ENCODE measurements at regions not wholly inside any gene's neighbourhood (a gene's known extent, or its start where the extent isn't known, plus 50 kb on each side); places are given as distances from the start of the nearest gene placed in this dataset.
A peak's percentile ranks its signal among the peaks of the same experiment; 100 is the strongest.
"Not testable (repeated sequence)": the region's sequence is repeated elsewhere in the genome, so short reads cannot be mapped to it uniquely, and the experiment has no call there.

DNA sequence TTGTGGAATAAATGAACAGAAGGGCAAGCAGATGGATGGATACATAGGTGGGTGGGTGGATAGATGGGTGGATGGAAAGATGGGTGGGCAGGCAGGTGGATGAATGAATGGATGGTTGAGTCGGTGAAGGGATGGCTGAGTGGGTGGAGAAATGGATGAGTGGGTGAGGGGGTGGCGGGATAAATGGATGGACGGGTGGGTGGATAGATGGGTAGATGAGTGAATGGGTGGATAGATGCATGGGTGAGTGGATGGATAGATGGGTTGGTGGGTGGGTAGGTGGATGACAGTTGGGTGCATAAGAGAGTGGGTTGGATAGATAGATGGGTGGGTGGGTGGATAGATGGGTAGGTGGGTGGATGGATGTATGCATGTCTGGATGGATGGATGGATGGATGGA, 76.0 kb downstream of the ART5 start:
- H3K4me1 ChIP-seq (ENCODE audit: insufficient read depth); DNase-seq; H3K27me3 ChIP-seq (replicated peaks; ENCODE audit: insufficient read depth); H3K27ac ChIP-seq; H3K9me3 ChIP-seq (ENCODE audit: low read depth); H3K9ac ChIP-seq; H3K79me2 ChIP-seq (ENCODE audit: insufficient read depth); H3K4me2 ChIP-seq (ENCODE audit: unreplicated experiment); H3K36me3 ChIP-seq (ENCODE audit: low read depth); H3K9me2 ChIP-seq (ENCODE audit: insufficient read depth); H4K20me1 ChIP-seq (ENCODE audit: insufficient read depth); H2AFZ ChIP-seq; H3K4me3 ChIP-seq; H3F3A ChIP-seq (ENCODE audit: insufficient read depth); in situ Hi-C loops (cut with MboI): not testable (repeated sequence)
- WGBS, 2 experiments (ENCODE audit: low coverage in 1 of 2, low lambda C conversion rate in 2 of 2, missing lambda C conversion rate in 2 of 2): 73 to 88% methylated on average over 3 of the region's 3 CpGs

DNA sequence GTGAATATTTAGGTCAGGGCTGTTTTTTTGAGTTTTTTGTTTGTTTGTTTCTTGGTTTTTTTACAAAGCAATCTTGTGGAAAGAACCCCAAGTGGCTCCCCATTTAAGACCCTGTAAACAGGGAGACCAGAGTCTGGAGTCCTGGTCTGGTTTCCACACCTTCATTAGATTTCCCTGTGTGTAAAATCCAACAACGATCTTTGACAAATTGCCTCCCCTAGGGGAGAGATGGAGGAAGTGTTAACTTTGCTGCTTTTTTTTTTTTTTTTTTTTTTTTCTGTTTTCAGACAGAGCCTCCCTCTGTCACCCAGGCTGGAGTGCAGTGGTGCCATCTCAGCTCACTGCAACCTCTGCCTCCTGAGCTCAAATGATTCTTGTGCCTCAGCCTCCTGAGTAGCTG, 77.4 kb downstream of the ART5 start:
- H3K79me2 ChIP-seq (ENCODE audit: insufficient read depth); in situ Hi-C loops (cut with MboI); H3K36me3 ChIP-seq (ENCODE audit: low read depth); H3K9me3 ChIP-seq (ENCODE audit: low read depth); H4K20me1 ChIP-seq (ENCODE audit: insufficient read depth); H3K27me3 ChIP-seq (replicated peaks; ENCODE audit: insufficient read depth); H3K4me1 ChIP-seq (ENCODE audit: insufficient read depth); H3K4me3 ChIP-seq; H3F3A ChIP-seq (ENCODE audit: insufficient read depth); H2AFZ ChIP-seq; H3K9me2 ChIP-seq (ENCODE audit: insufficient read depth); H3K4me2 ChIP-seq (ENCODE audit: unreplicated experiment); H3K9ac ChIP-seq; H3K27ac ChIP-seq: not testable (repeated sequence)
- 0 to 4% methylated on average over 1 of the region's 1 CpG for WGBS, 2 experiments (ENCODE audit: low coverage in 1 of 2, low lambda C conversion rate in 2 of 2, missing lambda C conversion rate in 2 of 2)
- peak; percentile 21 for DNase-seq

DNA sequence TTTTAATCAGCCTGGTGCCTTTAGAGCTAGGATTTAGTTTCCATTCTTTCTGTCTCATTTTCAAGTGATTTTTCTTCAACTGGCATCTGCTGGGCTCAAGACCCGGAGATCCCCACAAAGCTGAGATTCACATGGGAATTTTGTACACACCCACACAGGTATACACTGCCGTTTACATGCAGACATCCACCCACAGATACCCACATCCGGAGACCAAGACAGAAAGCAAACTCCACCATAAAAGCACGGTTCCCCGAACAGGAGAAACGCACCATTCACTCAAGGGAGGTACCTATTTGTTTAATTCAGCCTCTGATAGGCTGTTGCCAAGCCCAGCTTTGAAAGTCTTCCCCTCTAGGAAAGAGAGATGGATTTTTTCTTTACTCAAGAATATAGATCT, 87.2 kb downstream of the ART5 start:
- H4K20me1 ChIP-seq (ENCODE audit: insufficient read depth); H3K9me2 ChIP-seq (ENCODE audit: insufficient read depth); H3F3A ChIP-seq (ENCODE audit: insufficient read depth); DNase-seq; H3K79me2 ChIP-seq (ENCODE audit: insufficient read depth); in situ Hi-C loops (cut with MboI); H2AFZ ChIP-seq; H3K27ac ChIP-seq; H3K4me1 ChIP-seq (ENCODE audit: insufficient read depth); H3K36me3 ChIP-seq (ENCODE audit: low read depth); H3K4me3 ChIP-seq; H3K27me3 ChIP-seq (replicated peaks; ENCODE audit: insufficient read depth); H3K9me3 ChIP-seq (ENCODE audit: low read depth); H3K4me2 ChIP-seq (ENCODE audit: unreplicated experiment); H3K9ac ChIP-seq: not testable (repeated sequence)
- 44 to 49% methylated on average over 6 of the region's 6 CpGs for WGBS, 2 experiments (ENCODE audit: low coverage in 1 of 2, low lambda C conversion rate in 2 of 2, missing lambda C conversion rate in 2 of 2)

DNA sequence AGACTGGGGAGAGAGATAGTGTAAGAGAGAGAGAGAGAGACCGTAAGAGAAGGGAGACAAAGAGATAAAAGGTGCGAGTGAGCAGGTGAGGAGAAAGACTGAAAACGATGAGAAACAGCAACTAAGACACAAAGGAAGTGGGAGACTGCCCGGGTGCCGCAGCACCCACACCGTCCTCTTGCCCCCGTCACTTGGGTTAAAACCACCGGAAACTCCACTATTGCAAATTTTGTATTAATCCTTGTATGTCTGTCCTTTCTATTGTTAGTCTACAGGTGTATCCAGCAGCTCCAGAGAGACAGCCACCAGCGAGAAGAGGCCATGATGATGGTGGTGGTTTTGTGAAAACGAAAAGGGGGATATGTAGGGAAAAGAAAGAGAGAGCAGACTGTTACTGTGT, 96.8 kb downstream of the ART5 start:
- H3K9me2 ChIP-seq (ENCODE audit: insufficient read depth); H3K27ac ChIP-seq; DNase-seq; H3K9ac ChIP-seq; H3K4me1 ChIP-seq (ENCODE audit: insufficient read depth); H3K4me3 ChIP-seq; in situ Hi-C loops (cut with MboI); H3K79me2 ChIP-seq (ENCODE audit: insufficient read depth); H3K27me3 ChIP-seq (replicated peaks; ENCODE audit: insufficient read depth); H3K36me3 ChIP-seq (ENCODE audit: low read depth); H2AFZ ChIP-seq; H4K20me1 ChIP-seq (ENCODE audit: insufficient read depth); H3F3A ChIP-seq (ENCODE audit: insufficient read depth); H3K9me3 ChIP-seq (ENCODE audit: low read depth); H3K4me2 ChIP-seq (ENCODE audit: unreplicated experiment): not testable (repeated sequence)
- 60 to 62% methylated on average over 10 of the region's 10 CpGs for WGBS, 2 experiments (ENCODE audit: low coverage in 1 of 2, low lambda C conversion rate in 2 of 2, missing lambda C conversion rate in 2 of 2)

DNA sequence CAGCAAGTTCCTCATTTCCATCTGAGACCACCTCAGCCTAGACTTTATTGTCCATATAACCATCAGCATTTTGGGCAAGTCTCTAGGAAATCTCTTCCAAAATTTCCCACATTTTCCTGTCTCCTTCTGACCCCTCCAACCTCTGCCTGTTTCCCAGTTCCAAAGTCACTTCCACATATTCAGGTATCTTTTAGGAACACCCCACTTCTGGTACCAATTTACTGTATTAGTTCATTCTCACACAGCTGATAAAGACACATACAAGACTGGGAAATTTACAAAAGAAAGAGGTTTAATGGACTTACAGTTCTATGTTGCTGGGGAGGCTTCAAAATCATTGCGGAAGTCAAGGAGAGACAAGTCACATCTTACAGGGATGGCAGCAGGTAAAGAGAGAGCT, 103.6 kb downstream of the ART5 start:
- H3K36me3 ChIP-seq (ENCODE audit: low read depth); DNase-seq; H3K79me2 ChIP-seq (ENCODE audit: insufficient read depth); H3K9me3 ChIP-seq (ENCODE audit: low read depth); H3K9me2 ChIP-seq (ENCODE audit: insufficient read depth); H3K4me1 ChIP-seq (ENCODE audit: insufficient read depth); in situ Hi-C loops (cut with MboI); H3K9ac ChIP-seq; H3K4me2 ChIP-seq (ENCODE audit: unreplicated experiment); H3K27me3 ChIP-seq (replicated peaks; ENCODE audit: insufficient read depth); H3K27ac ChIP-seq; H3K4me3 ChIP-seq; H4K20me1 ChIP-seq (ENCODE audit: insufficient read depth); H3F3A ChIP-seq (ENCODE audit: insufficient read depth); H2AFZ ChIP-seq: not testable (repeated sequence)
- 100% methylated on average over 1 of the region's 1 CpG for WGBS, 2 experiments (ENCODE audit: low coverage in 1 of 2, low lambda C conversion rate in 2 of 2, missing lambda C conversion rate in 2 of 2)

DNA sequence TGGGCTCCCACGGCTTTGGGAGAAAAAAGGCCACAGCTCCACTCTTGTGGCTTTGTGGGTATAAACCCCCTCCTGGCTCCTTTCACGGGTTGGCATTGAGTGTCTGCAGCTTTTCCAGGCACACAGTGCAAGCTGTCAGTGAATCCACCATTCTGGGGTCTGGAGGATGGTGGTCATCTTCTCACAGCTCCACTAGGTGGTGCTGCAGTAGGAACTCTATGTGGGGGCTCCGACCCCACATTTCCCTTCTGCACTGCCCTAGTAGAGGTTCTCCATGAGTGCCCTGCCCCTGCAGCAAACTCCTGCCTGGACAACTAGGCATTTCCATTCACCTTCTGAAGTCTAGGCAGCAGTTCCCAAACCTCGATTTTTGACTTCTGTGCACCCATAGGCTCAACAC, 104.5 kb downstream of the ART5 start:
- H3K27me3 ChIP-seq (replicated peaks; ENCODE audit: insufficient read depth); H3K9me3 ChIP-seq (ENCODE audit: low read depth); H3K27ac ChIP-seq; H3F3A ChIP-seq (ENCODE audit: insufficient read depth); H3K36me3 ChIP-seq (ENCODE audit: low read depth); DNase-seq; H3K9me2 ChIP-seq (ENCODE audit: insufficient read depth); H4K20me1 ChIP-seq (ENCODE audit: insufficient read depth); H3K4me2 ChIP-seq (ENCODE audit: unreplicated experiment); H2AFZ ChIP-seq; in situ Hi-C loops (cut with MboI); H3K4me3 ChIP-seq; H3K9ac ChIP-seq; H3K79me2 ChIP-seq (ENCODE audit: insufficient read depth); H3K4me1 ChIP-seq (ENCODE audit: insufficient read depth): not testable (repeated sequence)
- WGBS, 2 experiments (ENCODE audit: low coverage in 1 of 2, low lambda C conversion rate in 2 of 2, missing lambda C conversion rate in 2 of 2): 7% methylated on average over 4 of the region's 4 CpGs

DNA sequence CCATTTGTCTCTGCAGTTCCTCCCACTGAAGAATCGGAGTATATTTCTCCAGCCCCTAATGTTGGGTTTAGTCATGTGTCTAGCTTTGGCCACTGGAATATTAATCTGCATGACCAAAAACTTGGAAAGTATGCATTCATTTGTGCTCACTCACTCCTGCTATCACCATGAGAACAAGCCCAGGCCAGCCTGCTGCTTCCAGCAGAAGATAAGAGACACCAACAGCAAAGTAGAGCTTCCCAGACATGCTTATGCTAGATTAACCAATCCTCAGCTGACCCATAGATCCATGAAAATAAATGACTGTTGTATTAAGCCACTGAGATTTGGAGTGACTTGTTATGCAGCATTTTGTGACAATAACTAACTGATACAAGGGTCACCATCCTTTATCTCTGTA, 108.8 kb downstream of the ART5 start:
- H3K4me3 ChIP-seq; H4K20me1 ChIP-seq (ENCODE audit: insufficient read depth); H3K36me3 ChIP-seq (ENCODE audit: low read depth); DNase-seq; H3K4me1 ChIP-seq (ENCODE audit: insufficient read depth); H3K9ac ChIP-seq; H3K4me2 ChIP-seq (ENCODE audit: unreplicated experiment); H3F3A ChIP-seq (ENCODE audit: insufficient read depth); H3K9me2 ChIP-seq (ENCODE audit: insufficient read depth); H3K79me2 ChIP-seq (ENCODE audit: insufficient read depth); in situ Hi-C loops (cut with MboI); H3K9me3 ChIP-seq (ENCODE audit: low read depth); H3K27ac ChIP-seq; H3K27me3 ChIP-seq (replicated peaks; ENCODE audit: insufficient read depth); H2AFZ ChIP-seq: not testable (repeated sequence)
- 52 to 55% methylated on average over 1 of the region's 1 CpG for WGBS, 2 experiments (ENCODE audit: low coverage in 1 of 2, low lambda C conversion rate in 2 of 2, missing lambda C conversion rate in 2 of 2)

DNA sequence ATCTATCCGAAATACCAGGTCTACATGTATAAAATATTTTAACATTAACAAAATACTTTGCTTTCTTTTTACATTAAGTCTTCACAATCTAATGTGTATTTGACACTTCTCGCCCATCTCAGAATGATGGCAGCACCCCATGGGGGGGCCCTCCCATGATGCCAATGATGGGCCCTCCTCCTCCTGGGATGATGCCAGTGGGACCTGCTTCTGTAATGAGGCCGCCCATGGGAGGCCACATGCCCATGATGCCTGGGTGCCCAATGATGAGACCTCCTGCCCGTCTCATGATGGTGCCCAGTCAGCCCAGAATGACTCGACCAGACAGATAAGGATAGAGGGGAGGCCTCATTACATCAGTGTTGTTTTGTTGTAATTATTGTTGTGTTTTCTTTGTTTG, 110.5 kb downstream of the ART5 start:
- H3K4me1 ChIP-seq (ENCODE audit: insufficient read depth); H3F3A ChIP-seq (ENCODE audit: insufficient read depth); H3K79me2 ChIP-seq (ENCODE audit: insufficient read depth); H3K4me2 ChIP-seq (ENCODE audit: unreplicated experiment); H3K9me3 ChIP-seq (ENCODE audit: low read depth); H3K27ac ChIP-seq; H3K9ac ChIP-seq; H4K20me1 ChIP-seq (ENCODE audit: insufficient read depth); in situ Hi-C loops (cut with MboI); H2AFZ ChIP-seq; H3K27me3 ChIP-seq (replicated peaks; ENCODE audit: insufficient read depth); H3K4me3 ChIP-seq; H3K9me2 ChIP-seq (ENCODE audit: insufficient read depth); H3K36me3 ChIP-seq (ENCODE audit: low read depth); DNase-seq: not testable (repeated sequence)
- 31 to 34% methylated on average over 5 of the region's 5 CpGs for WGBS, 2 experiments (ENCODE audit: low coverage in 1 of 2, low lambda C conversion rate in 2 of 2, missing lambda C conversion rate in 2 of 2)

All from GM23248 (cell line).